Head of caudate nucleus (tissue), 42 donors: ENCODE measurements at regions not wholly inside any gene's neighbourhood (a gene's known extent, or its start where the extent isn't known, plus 50 kb on each side); places are given as distances from the start of the nearest gene placed in this dataset.

Experiments
- DNase-seq, 42 donors: peaks; one replicate each; pipeline versions ENCODE4 v3.0.0 to v3.0.0-alpha.2; 2020 to 2021; ENCODE audit warnings: mixed read lengths in 7 of 42
- intact Hi-C: fragments of 100-400 bp; cut with DNase I; formaldehyde crosslinking; loops from one replicate; pipeline ENCODE4 v1.15.0; 2022

- no peak for DNase-seq
- intact Hi-C loops, result no loop called here
These were observed 366.4 kb downstream of the ZNF521 start for GRCh38 chr18:24985586-24985985.

GRCh38 chr18:24986666-24987302 lies 365.2 kb downstream of the ZNF521 start:
- intact Hi-C loops, result no loop called here
- DNase-seq, result no peak

GRCh38 chr18:24987303-24988252 lies 364.4 kb downstream of the ZNF521 start:
- peak in 27 of 42 donors; percentile 7 to 55 (median 25) for DNase-seq
- intact Hi-C loops, result no loop called here

- DNase-seq, result no peak
- intact Hi-C loops, result no loop called here
These were observed 363.6 kb downstream of the ZNF521 start for GRCh38 chr18:24988253-24988840.

GRCh38 chr18:24989760-24990593 lies 362.0 kb downstream of the ZNF521 start:
- no peak for DNase-seq
- intact Hi-C loops, result no loop called here

GRCh38 chr18:24990671-24991134 lies 361.3 kb downstream of the ZNF521 start:
- intact Hi-C loops, result no loop called here
- no peak for DNase-seq

- DNase-seq, result no peak
- intact Hi-C loops, result no loop called here
These were observed 360.6 kb downstream of the ZNF521 start for GRCh38 chr18:24991141-24992060.

- intact Hi-C loops, result no loop called here
- no peak for DNase-seq
These were observed 359.5 kb downstream of the ZNF521 start for GRCh38 chr18:24992491-24992890.

- intact Hi-C loops, result no loop called here
- DNase-seq, result no peak
These were observed 358.3 kb downstream of the ZNF521 start for GRCh38 chr18:24993628-24994027.

- no peak for DNase-seq
- intact Hi-C loops, result no loop called here
These were observed 356.9 kb downstream of the ZNF521 start for GRCh38 chr18:24995056-24995455.

GRCh38 chr18:24995755-24996154 lies 356.2 kb downstream of the ZNF521 start:
- DNase-seq, result no peak
- intact Hi-C loops, result no loop called here

- intact Hi-C loops, result no loop called here
- DNase-seq, result no peak
These were observed 352.2 kb downstream of the ZNF521 start for GRCh38 chr18:24999650-25000267.

- DNase-seq, result no peak
- intact Hi-C loops, result no loop called here
These were observed 350.2 kb downstream of the ZNF521 start for GRCh38 chr18:25001803-25002202.

- intact Hi-C loops, result no loop called here
- DNase-seq, result no peak
These were observed 346.2 kb downstream of the ZNF521 start for GRCh38 chr18:25005541-25006403.

- no peak for DNase-seq
- intact Hi-C loops, result no loop called here
These were observed 341.2 kb downstream of the ZNF521 start for GRCh38 chr18:25010623-25011374.
